ENCODE measurements at regions not wholly inside any gene's neighbourhood (a gene's known extent, or its start where the extent isn't known, plus 50 kb on each side); places are given as distances from the start of the nearest gene placed in this dataset.
"Not testable (repeated sequence)": the region's sequence is repeated elsewhere in the genome, so short reads cannot be mapped to it uniquely, and the experiment has no call there.

DNA sequence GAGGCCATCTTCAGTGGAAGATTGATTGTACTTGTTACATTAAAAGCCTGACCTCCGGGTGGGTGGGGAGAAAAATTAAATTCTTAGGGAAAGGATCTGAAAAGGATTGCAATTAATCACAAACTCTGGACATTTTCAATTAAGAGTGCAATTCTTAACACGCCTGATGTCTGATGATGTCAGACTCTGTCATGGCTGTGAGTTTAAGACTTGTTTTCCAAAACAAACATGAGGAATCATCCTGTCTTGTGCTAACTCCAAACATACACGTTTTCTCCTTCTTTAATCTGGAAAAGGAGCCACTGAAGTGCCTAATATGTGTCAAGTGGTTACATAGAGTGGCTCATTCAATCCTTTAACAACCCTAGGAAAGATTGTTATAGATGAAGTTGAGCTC lies 60.4 kb upstream of the SMIM23 start:
- no peak for FAIRE-seq
- Histone ChIP-seq H3K27me3 (ENCODE audit: control insufficient read depth, insufficient read depth, low read length) (no peaks in the 10 kb centered on the region), H3K4me3 (ENCODE audit: low read length in 3 of 3) (no peak overlapping the region), H3K36me3 (ENCODE audit: control insufficient read depth in 2 of 3, insufficient read depth in 3 of 3, low read length in 3 of 3) (no peaks in the 10 kb centered on the region), H3K9me3 (ENCODE audit: control insufficient read depth in 2 of 3, insufficient read depth in 1 of 3, low read length in 3 of 3) (peaks cover 0 to 9% (median 0%) of the 10 kb centered on the region in 3 donors), H3K4me1 (ENCODE audit: control insufficient read depth in 2 of 3, insufficient read depth in 2 of 3, low read depth in 1 of 3, low read length in 3 of 3) (no peaks in the 10 kb centered on the region), H3K27ac (ENCODE audit: low read depth in 2 of 2, low read length in 2 of 2) (no peak overlapping the region), H3K9ac (ENCODE audit: low read length in 3 of 3) (no peak overlapping the region)
- intact Hi-C loops (cut with DNase I) = no loop called here
- TF ChIP-seq CTCF (IDR thresholded peaks at IDR 0.05; ENCODE audit: borderline replicate concordance, extremely low read depth, insufficient read depth) = no peak
- peak in 1 of 5 donors; percentile 35 for DNase-seq

GRCh38 chr5:171726819-171727218 lies 58.8 kb upstream of the SMIM23 start:
- H3K4me1 ChIP-seq (ENCODE audit: control insufficient read depth in 2 of 3, insufficient read depth in 2 of 3, low read depth in 1 of 3, low read length in 3 of 3); intact Hi-C loops (cut with DNase I); H3K27ac ChIP-seq (ENCODE audit: low read depth in 2 of 2, low read length in 2 of 2); H3K9me3 ChIP-seq (ENCODE audit: control insufficient read depth in 2 of 3, insufficient read depth in 1 of 3, low read length in 3 of 3); H3K36me3 ChIP-seq (ENCODE audit: control insufficient read depth in 2 of 3, insufficient read depth in 3 of 3, low read length in 3 of 3); H3K9ac ChIP-seq (ENCODE audit: low read length in 3 of 3); H3K4me3 ChIP-seq (ENCODE audit: low read length in 3 of 3); FAIRE-seq; H3K27me3 ChIP-seq (ENCODE audit: control insufficient read depth, insufficient read depth, low read length); DNase-seq: not testable (repeated sequence)

DNA sequence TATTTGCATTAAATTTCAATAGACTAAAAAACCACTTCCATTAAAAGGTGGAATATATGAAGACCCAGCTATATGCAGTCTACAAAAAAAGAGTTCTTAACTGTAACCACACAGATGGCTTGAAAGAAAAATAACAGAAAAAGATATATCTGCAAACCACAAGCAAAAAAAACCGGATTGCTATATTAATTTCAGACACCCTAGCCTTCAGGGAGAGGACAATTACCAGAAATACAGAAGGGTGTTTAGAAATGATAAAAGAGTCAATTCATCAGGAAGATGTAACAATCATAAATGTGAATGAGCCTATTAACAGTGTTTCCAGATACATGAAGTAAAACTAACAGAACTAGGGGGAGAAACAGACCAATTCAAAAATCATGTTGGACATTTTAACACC lies 56.9 kb upstream of the SMIM23 start:
- DNase-seq (no peak), FAIRE-seq (no peak)
- peaks cover 0 to 9% (median 0%) of the 10 kb centered on the region in 3 donors for H3K9me3 ChIP-seq (ENCODE audit: control insufficient read depth in 2 of 3, insufficient read depth in 1 of 3, low read length in 3 of 3)
- intact Hi-C loops (cut with DNase I) = no loop called here
- no peak for TF ChIP-seq CTCF (IDR thresholded peaks at IDR 0.05; ENCODE audit: borderline replicate concordance, extremely low read depth, insufficient read depth)
- H3K9ac ChIP-seq (ENCODE audit: low read length in 3 of 3) = no peak overlapping the region
- H3K4me1 ChIP-seq (ENCODE audit: control insufficient read depth in 2 of 3, insufficient read depth in 2 of 3, low read depth in 1 of 3, low read length in 3 of 3) = no peaks in the 10 kb centered on the region
- no peak overlapping the region for H3K27ac ChIP-seq (ENCODE audit: low read depth in 2 of 2, low read length in 2 of 2)
- H3K4me3 ChIP-seq (ENCODE audit: low read length in 3 of 3) = no peak overlapping the region
- no peaks in the 10 kb centered on the region for H3K36me3 ChIP-seq (ENCODE audit: control insufficient read depth in 2 of 3, insufficient read depth in 3 of 3, low read length in 3 of 3)
- H3K27me3 ChIP-seq (ENCODE audit: control insufficient read depth, insufficient read depth, low read length) = no peaks in the 10 kb centered on the region
